ENCODE measurements at regions not wholly inside any gene's neighbourhood (a gene's known extent, or its start where the extent isn't known, plus 50 kb on each side); places are given as distances from the start of the nearest gene placed in this dataset.

- Histone ChIP-seq H3K27me3 (replicated peaks) (no peaks in the 10 kb centered on the region), H3K27ac (no peak overlapping the region), H3K36me3 (replicated peaks) (no peaks in the 10 kb centered on the region), H3K4me3 (ENCODE audit: low read depth, low read length) (no peak overlapping the region)
- TF ChIP-seq CTCF (IDR thresholded peaks at IDR 0.05; ENCODE audit: low read depth, low read length, missing control alignments), result no peak
- in situ Hi-C loops (cut with HindIII; ENCODE audit: low pct_ligation_motif_present, low sequenced_read_pairs), result no loop called here
- DNase-seq, result no peak
These were observed 428.0 kb downstream of the DHX35 start for GRCh38 chr20:39390186-39390585.

GRCh38 chr20:39381595-39381994 is 419.5 kb downstream of the DHX35 start:
- DNase-seq, result no peak
- in situ Hi-C loops (cut with HindIII; ENCODE audit: low pct_ligation_motif_present, low sequenced_read_pairs), result no loop called here
- no peak overlapping the region for H3K4me3 ChIP-seq (ENCODE audit: low read depth, low read length)
- H3K36me3 ChIP-seq (replicated peaks), result no peaks in the 10 kb centered on the region
- no peaks in the 10 kb centered on the region for H3K27me3 ChIP-seq (replicated peaks)
- no peak overlapping the region for H3K27ac ChIP-seq
- no peak for TF ChIP-seq CTCF (IDR thresholded peaks at IDR 0.05; ENCODE audit: low read depth, low read length, missing control alignments)

- in situ Hi-C loops (cut with HindIII; ENCODE audit: low pct_ligation_motif_present, low sequenced_read_pairs), result no loop called here
- no peak for TF ChIP-seq CTCF (IDR thresholded peaks at IDR 0.05; ENCODE audit: low read depth, low read length, missing control alignments)
- no peak for DNase-seq
- Histone ChIP-seq H3K27me3 (replicated peaks) (no peaks in the 10 kb centered on the region), H3K27ac (no peak overlapping the region), H3K36me3 (replicated peaks) (no peaks in the 10 kb centered on the region), H3K4me3 (ENCODE audit: low read depth, low read length) (no peak overlapping the region)
These were observed 416.6 kb downstream of the DHX35 start for GRCh38 chr20:39378776-39379175.

- Histone ChIP-seq H3K27ac (no peak overlapping the region), H3K4me3 (ENCODE audit: low read depth, low read length) (no peak overlapping the region), H3K36me3 (replicated peaks) (no peaks in the 10 kb centered on the region), H3K27me3 (replicated peaks) (no peaks in the 10 kb centered on the region)
- no peak for DNase-seq
- in situ Hi-C loops (cut with HindIII; ENCODE audit: low pct_ligation_motif_present, low sequenced_read_pairs), result no loop called here
- no peak for TF ChIP-seq CTCF (IDR thresholded peaks at IDR 0.05; ENCODE audit: low read depth, low read length, missing control alignments)
These were observed 414.6 kb downstream of the DHX35 start for GRCh38 chr20:39376788-39377187.

GRCh38 chr20:39364320-39364719 is 402.2 kb downstream of the DHX35 start:
- in situ Hi-C loops (cut with HindIII; ENCODE audit: low pct_ligation_motif_present, low sequenced_read_pairs), result no loop called here
- Histone ChIP-seq H3K4me3 (ENCODE audit: low read depth, low read length) (no peak overlapping the region), H3K27ac (no peak overlapping the region), H3K36me3 (replicated peaks) (no peaks in the 10 kb centered on the region), H3K27me3 (replicated peaks) (no peaks in the 10 kb centered on the region)
- TF ChIP-seq CTCF (IDR thresholded peaks at IDR 0.05; ENCODE audit: low read depth, low read length, missing control alignments), result no peak
- no peak for DNase-seq

- no peaks in the 10 kb centered on the region for H3K36me3 ChIP-seq (replicated peaks)
- in situ Hi-C loops (cut with HindIII; ENCODE audit: low pct_ligation_motif_present, low sequenced_read_pairs), result no loop called here
- H3K27ac ChIP-seq, result no peak overlapping the region
- no peaks in the 10 kb centered on the region for H3K27me3 ChIP-seq (replicated peaks)
- TF ChIP-seq CTCF (IDR thresholded peaks at IDR 0.05; ENCODE audit: low read depth, low read length, missing control alignments), result no peak
- H3K4me3 ChIP-seq (ENCODE audit: low read depth, low read length), result no peak overlapping the region
- no peak for DNase-seq
These were observed 398.0 kb downstream of the DHX35 start for GRCh38 chr20:39359981-39360620.
